H1 (cell line): ENCODE measurements at regions not wholly inside any gene's neighbourhood (a gene's known extent, or its start where the extent isn't known, plus 50 kb on each side); places are given as distances from the start of the nearest gene placed in this dataset.

Source experiments
- CTCF ChIA-PET: fragments of 300-600 bp; sonication (Branson Sonifier 250); formaldehyde crosslinking; loops from one replicate; lab custom pipeline; 2021; ENCODE audit not compliant: partially characterized antibody; lab: Charles Lee
- POLR2A ChIA-PET: fragments of 300-600 bp; sonication (Branson Sonifier 250); formaldehyde crosslinking; loops from one replicate; lab custom pipeline; 2021; ENCODE audit warnings: inconsistent platforms; ENCODE audit not compliant: partially characterized antibody; lab: Charles Lee
- DNase-seq, 2 experiments: peaks; one replicate each; pipeline versions ENCODE4 v3.0.0 to v3.0.0-alpha.2; 2010 to 2022; ENCODE audit warnings: low spot score in 2 of 2, low read depth in 1 of 2, mixed read lengths in 1 of 2
- FAIRE-seq: peaks from 2 replicates; lab custom pipeline; 2011; peaks lifted over from hg19 to GRCh38; lab: Jason Lieb, UNC
- H2AFZ ChIP-seq: 2 replicates; pipeline ENCODE4 v1.8.1; 2012; ENCODE audit warnings: low read length, inconsistent platforms
- H2AK5ac ChIP-seq: 2 replicates; pipeline ENCODE4 v1.6.1; 2013; ENCODE audit warnings: low read depth, low read length
- H2BK120ac ChIP-seq: replicated peaks from 2 replicates; pipeline ENCODE3; 2013; ENCODE audit warnings: low read depth, low read length, inconsistent platforms
- H2BK12ac ChIP-seq: 2 replicates; pipeline ENCODE4 v1.6.1; 2013; ENCODE audit warnings: low read depth, low read length
- H2BK15ac ChIP-seq: 2 replicates; pipeline ENCODE4 v1.6.1; 2013; ENCODE audit warnings: low read length
- H2BK20ac ChIP-seq: 2 replicates; pipeline ENCODE4 v1.6.1; 2013; ENCODE audit warnings: low read length
- H2BK5ac ChIP-seq: 2 replicates; pipeline ENCODE4 v1.6.1; 2013; ENCODE audit warnings: low read depth, low read length
- H3K14ac ChIP-seq: 2 replicates; pipeline ENCODE4 v1.6.1; 2013; ENCODE audit warnings: inconsistent platforms; ENCODE audit not compliant: insufficient read length
- H3K18ac ChIP-seq: 2 replicates; pipeline ENCODE4 v1.6.1; 2013; ENCODE audit warnings: low read length; ENCODE audit errors: extremely low read depth
- H3K23ac ChIP-seq: 2 replicates; pipeline ENCODE4 v1.6.1; 2013; ENCODE audit warnings: inconsistent platforms; ENCODE audit not compliant: insufficient read length
- H3K23me2 ChIP-seq: 2 replicates; pipeline ENCODE4 v1.6.1; 2013; ENCODE audit warnings: low read depth, low read length
- H3K27ac ChIP-seq: 2 replicates; pipeline ENCODE4 v1.6.1; 2011; ENCODE audit warnings: low read depth, low read length, inconsistent platforms
- H3K27me3 ChIP-seq, 4 experiments: replicated peaks in 1 of 4; 1 replicate in 1 of 4; 2 replicates in 3 of 4; pipeline versions ENCODE4 v1.6.1 to v1.8.1; 2011 to 2013; ENCODE audit warnings: low read length in 3 of 4, mild to moderate bottlenecking in 3 of 4, inconsistent platforms in 2 of 4, mixed read lengths in 2 of 4, moderate library complexity in 1 of 4; ENCODE audit not compliant: control insufficient read depth in 3 of 4, insufficient read depth in 3 of 4; ENCODE audit errors: extremely low read depth in 1 of 4
- H3K36me3 ChIP-seq, 4 experiments: 2 replicates each; pipeline versions ENCODE4 v1.6.1 to v1.8.1; 2011 to 2013; ENCODE audit warnings: mild to moderate bottlenecking in 4 of 4, low read length in 3 of 4, moderate library complexity in 2 of 4, control low read depth in 1 of 4, inconsistent platforms in 1 of 4; ENCODE audit not compliant: insufficient read depth in 4 of 4, control insufficient read depth in 2 of 4
- H3K4ac ChIP-seq: replicated peaks from 2 replicates; pipeline ENCODE3; 2013; ENCODE audit warnings: low read length, low read depth, mixed read lengths, inconsistent platforms; ENCODE audit not compliant: insufficient read length
- H3K4me1 ChIP-seq, 4 experiments: replicated peaks in 1 of 4; 1 replicate in 1 of 4; 2 replicates in 3 of 4; pipeline versions ENCODE4 v1.6.1 to v1.8.1; 2011 to 2013; ENCODE audit warnings: low read length in 3 of 4, inconsistent platforms in 2 of 4, mixed read lengths in 1 of 4; ENCODE audit not compliant: insufficient read depth in 4 of 4, control insufficient read depth in 3 of 4
- H3K4me2 ChIP-seq, 2 experiments: 2 replicates each; pipeline versions ENCODE4 v1.6.1 to v1.8.1; 2011 to 2013; ENCODE audit warnings: low read depth in 2 of 2, low read length in 2 of 2, control low read depth in 1 of 2, inconsistent platforms in 1 of 2, mild to moderate bottlenecking in 1 of 2; ENCODE audit not compliant: insufficient read depth in 1 of 2
- H3K4me3 ChIP-seq, 4 experiments: fragments of 200-600, 300-600 bp in 1 of 4; sonication (generic), shearing (Covaris generic), sonication (Bioruptor Twin) in 1 of 4; 2 replicates each; pipeline versions ENCODE4 v1.5.1 to v1.8.1; 2011 to 2016; ENCODE audit warnings: low read length in 4 of 4, low read depth in 3 of 4, control low read depth in 2 of 4, inconsistent platforms in 2 of 4, mild to moderate bottlenecking in 2 of 4, mixed read lengths in 1 of 4, moderate library complexity in 1 of 4; ENCODE audit not compliant: insufficient read depth in 2 of 4; ENCODE audit errors: extremely low read depth in 1 of 4
- H3K56ac ChIP-seq: replicated peaks from 2 replicates; pipeline ENCODE3; 2013; ENCODE audit warnings: low read depth, mild to moderate bottlenecking, mixed read lengths, low read length, inconsistent platforms; ENCODE audit not compliant: insufficient read length
- H3K79me1 ChIP-seq: 2 replicates; pipeline ENCODE4 v1.6.1; 2013; ENCODE audit warnings: low read depth, low read length, control low read depth
- H3K79me2 ChIP-seq, 2 experiments: 2 replicates each; pipeline versions ENCODE4 v1.6.1 to v1.8.1; 2012 to 2013; ENCODE audit warnings: low read length in 2 of 2, mild to moderate bottlenecking in 2 of 2, inconsistent platforms in 1 of 2; ENCODE audit not compliant: insufficient read depth in 2 of 2, control insufficient read depth in 1 of 2
- H3K9ac ChIP-seq, 4 experiments: replicated peaks in 1 of 4; 1 replicate in 1 of 4; 2 replicates in 3 of 4; pipeline versions ENCODE4 v1.6.1 to v1.8.1; 2011 to 2013; ENCODE audit warnings: low read depth in 3 of 4, low read length in 3 of 4, control low read depth in 2 of 4, mild to moderate bottlenecking in 2 of 4, moderate library complexity in 2 of 4, inconsistent platforms in 1 of 4; ENCODE audit errors: extremely low read depth in 1 of 4
- H3K9me3 ChIP-seq, 2 experiments: 2 replicates each; pipeline versions ENCODE4 v1.6.1 to v1.8.1; 2012 to 2013; ENCODE audit warnings: mild to moderate bottlenecking in 2 of 2, moderate library complexity in 2 of 2, control low read depth in 1 of 2, inconsistent platforms in 1 of 2, low read depth in 1 of 2, low read length in 1 of 2, mixed read lengths in 1 of 2; ENCODE audit not compliant: insufficient read depth in 2 of 2
- H4K20me1 ChIP-seq, 2 experiments: replicated peaks in 1 of 2; 2 replicates each; pipeline versions ENCODE3 to v1.8.1; 2011 to 2013; ENCODE audit warnings: inconsistent platforms in 2 of 2, low read length in 2 of 2, mild to moderate bottlenecking in 1 of 2; ENCODE audit not compliant: insufficient read depth in 2 of 2, control insufficient read depth in 1 of 2
- H4K5ac ChIP-seq: 2 replicates; pipeline ENCODE4 v1.6.1; 2013; ENCODE audit warnings: low read length, low read depth, mixed read lengths, inconsistent platforms; ENCODE audit not compliant: insufficient read length
- H4K8ac ChIP-seq: 2 replicates; pipeline ENCODE4 v1.8.0; 2013; ENCODE audit warnings: mild to moderate bottlenecking, moderate library complexity, low read length, inconsistent platforms; ENCODE audit not compliant: insufficient read depth; ENCODE audit errors: extremely low read depth
- H4K91ac ChIP-seq: replicated peaks from 2 replicates; pipeline ENCODE3; 2013; ENCODE audit warnings: low read length, mixed read lengths, inconsistent platforms; ENCODE audit not compliant: insufficient read length
- WGBS, 2 experiments: shearing (Covaris generic) in 1 of 2; methylation state at CpG; one replicate each; pipeline versions ENCODE4 v1.1.6 to v1.1.7; 2013 to 2015; ENCODE audit warnings: low lambda C conversion rate in 2 of 2, mixed read lengths in 2 of 2, inconsistent platforms in 1 of 2, low coverage in 1 of 2, missing lambda C conversion rate in 1 of 2; ENCODE audit not compliant: insufficient replicate concordance in 2 of 2, insufficient coverage in 1 of 2, insufficient read length in 1 of 2; ENCODE audit errors: extremely low coverage in 1 of 2, missing lambda C conversion rate in 1 of 2; 5-methylcytosine and 5-hydroxymethylcytosine counted together
- TF ChIP-seq, protein P1 (sequence below): fragments of 300-600 bp; sonication (generic); IDR thresholded peaks from 2 replicates; pipeline ENCODE4 v1.7.1; 2012; ENCODE audit warnings: low read length, moderate library complexity, mild to moderate bottlenecking, inconsistent platforms; ENCODE audit not compliant: insufficient replicate concordance

DNA sequence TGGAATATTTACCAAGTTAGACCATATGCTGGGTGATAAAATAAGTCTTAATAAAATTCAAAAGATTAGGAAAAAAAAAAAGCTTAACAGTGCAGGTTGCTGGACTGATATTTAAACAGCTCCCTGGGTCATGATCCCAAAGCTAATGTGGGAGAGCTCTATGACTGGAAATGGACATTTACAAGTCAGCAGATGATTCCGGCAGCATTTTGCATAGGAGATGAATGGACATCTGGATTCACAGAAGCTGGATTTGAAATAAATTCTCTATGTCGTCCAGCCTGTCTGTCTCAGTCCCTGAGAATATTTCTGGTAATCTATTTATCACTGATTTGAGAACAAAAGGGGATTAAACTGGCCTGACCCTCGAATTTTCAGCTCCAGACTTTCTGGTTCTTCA, 52.3 kb upstream of the KLHL25 start:
- POLR2A ChIA-PET: no interaction called here
- Histone ChIP-seq H3K4me2 (no peak overlapping the region), H3K4me1 (no peaks in the 10 kb centered on the region), H4K8ac (no peak overlapping the region), H2BK120ac (no peak overlapping the region), H2BK5ac (no peak overlapping the region), H3K79me1 (no peaks in the 10 kb centered on the region), H2BK20ac (no peak overlapping the region), H3K9ac (no peak overlapping the region), H3K27ac (no peak overlapping the region), H4K5ac (no peak overlapping the region), H3K56ac (no peak overlapping the region), H3K14ac (no peak overlapping the region), H3K9me3 (no peaks in the 10 kb centered on the region), H3K4ac (no peak overlapping the region), H3K4me3 (no peak overlapping the region), H2BK15ac (no peak overlapping the region), H3K23me2 (no peaks in the 10 kb centered on the region), H3K23ac (no peak overlapping the region), H2BK12ac (no peak overlapping the region), H3K79me2 (no peaks in the 10 kb centered on the region), H3K36me3 (no peaks in the 10 kb centered on the region; a peak in 1 of 8 replicates), H3K18ac (no peak overlapping the region), H4K20me1 (no peaks in the 10 kb centered on the region), H3K27me3 (no peaks in the 10 kb centered on the region), H2AK5ac (no peak overlapping the region), H4K91ac (no peak overlapping the region), H2AFZ (no peak overlapping the region)
- no peak for DNase-seq
- WGBS, 2 experiments: 82% methylated on average over 3 of the region's 3 CpGs; no CpG with 5 or more reads in 1 of the 2 experiments
- CTCF ChIA-PET: interaction anchor here (0.7 to 2.1 kb wide), 5 partner anchors 12 to 160 kb away, joined by 3 to 8 read pairs (median 3); no protein-coding TSS in a partner anchor
- no peak for FAIRE-seq
- TF ChIP-seq, protein P1, sequence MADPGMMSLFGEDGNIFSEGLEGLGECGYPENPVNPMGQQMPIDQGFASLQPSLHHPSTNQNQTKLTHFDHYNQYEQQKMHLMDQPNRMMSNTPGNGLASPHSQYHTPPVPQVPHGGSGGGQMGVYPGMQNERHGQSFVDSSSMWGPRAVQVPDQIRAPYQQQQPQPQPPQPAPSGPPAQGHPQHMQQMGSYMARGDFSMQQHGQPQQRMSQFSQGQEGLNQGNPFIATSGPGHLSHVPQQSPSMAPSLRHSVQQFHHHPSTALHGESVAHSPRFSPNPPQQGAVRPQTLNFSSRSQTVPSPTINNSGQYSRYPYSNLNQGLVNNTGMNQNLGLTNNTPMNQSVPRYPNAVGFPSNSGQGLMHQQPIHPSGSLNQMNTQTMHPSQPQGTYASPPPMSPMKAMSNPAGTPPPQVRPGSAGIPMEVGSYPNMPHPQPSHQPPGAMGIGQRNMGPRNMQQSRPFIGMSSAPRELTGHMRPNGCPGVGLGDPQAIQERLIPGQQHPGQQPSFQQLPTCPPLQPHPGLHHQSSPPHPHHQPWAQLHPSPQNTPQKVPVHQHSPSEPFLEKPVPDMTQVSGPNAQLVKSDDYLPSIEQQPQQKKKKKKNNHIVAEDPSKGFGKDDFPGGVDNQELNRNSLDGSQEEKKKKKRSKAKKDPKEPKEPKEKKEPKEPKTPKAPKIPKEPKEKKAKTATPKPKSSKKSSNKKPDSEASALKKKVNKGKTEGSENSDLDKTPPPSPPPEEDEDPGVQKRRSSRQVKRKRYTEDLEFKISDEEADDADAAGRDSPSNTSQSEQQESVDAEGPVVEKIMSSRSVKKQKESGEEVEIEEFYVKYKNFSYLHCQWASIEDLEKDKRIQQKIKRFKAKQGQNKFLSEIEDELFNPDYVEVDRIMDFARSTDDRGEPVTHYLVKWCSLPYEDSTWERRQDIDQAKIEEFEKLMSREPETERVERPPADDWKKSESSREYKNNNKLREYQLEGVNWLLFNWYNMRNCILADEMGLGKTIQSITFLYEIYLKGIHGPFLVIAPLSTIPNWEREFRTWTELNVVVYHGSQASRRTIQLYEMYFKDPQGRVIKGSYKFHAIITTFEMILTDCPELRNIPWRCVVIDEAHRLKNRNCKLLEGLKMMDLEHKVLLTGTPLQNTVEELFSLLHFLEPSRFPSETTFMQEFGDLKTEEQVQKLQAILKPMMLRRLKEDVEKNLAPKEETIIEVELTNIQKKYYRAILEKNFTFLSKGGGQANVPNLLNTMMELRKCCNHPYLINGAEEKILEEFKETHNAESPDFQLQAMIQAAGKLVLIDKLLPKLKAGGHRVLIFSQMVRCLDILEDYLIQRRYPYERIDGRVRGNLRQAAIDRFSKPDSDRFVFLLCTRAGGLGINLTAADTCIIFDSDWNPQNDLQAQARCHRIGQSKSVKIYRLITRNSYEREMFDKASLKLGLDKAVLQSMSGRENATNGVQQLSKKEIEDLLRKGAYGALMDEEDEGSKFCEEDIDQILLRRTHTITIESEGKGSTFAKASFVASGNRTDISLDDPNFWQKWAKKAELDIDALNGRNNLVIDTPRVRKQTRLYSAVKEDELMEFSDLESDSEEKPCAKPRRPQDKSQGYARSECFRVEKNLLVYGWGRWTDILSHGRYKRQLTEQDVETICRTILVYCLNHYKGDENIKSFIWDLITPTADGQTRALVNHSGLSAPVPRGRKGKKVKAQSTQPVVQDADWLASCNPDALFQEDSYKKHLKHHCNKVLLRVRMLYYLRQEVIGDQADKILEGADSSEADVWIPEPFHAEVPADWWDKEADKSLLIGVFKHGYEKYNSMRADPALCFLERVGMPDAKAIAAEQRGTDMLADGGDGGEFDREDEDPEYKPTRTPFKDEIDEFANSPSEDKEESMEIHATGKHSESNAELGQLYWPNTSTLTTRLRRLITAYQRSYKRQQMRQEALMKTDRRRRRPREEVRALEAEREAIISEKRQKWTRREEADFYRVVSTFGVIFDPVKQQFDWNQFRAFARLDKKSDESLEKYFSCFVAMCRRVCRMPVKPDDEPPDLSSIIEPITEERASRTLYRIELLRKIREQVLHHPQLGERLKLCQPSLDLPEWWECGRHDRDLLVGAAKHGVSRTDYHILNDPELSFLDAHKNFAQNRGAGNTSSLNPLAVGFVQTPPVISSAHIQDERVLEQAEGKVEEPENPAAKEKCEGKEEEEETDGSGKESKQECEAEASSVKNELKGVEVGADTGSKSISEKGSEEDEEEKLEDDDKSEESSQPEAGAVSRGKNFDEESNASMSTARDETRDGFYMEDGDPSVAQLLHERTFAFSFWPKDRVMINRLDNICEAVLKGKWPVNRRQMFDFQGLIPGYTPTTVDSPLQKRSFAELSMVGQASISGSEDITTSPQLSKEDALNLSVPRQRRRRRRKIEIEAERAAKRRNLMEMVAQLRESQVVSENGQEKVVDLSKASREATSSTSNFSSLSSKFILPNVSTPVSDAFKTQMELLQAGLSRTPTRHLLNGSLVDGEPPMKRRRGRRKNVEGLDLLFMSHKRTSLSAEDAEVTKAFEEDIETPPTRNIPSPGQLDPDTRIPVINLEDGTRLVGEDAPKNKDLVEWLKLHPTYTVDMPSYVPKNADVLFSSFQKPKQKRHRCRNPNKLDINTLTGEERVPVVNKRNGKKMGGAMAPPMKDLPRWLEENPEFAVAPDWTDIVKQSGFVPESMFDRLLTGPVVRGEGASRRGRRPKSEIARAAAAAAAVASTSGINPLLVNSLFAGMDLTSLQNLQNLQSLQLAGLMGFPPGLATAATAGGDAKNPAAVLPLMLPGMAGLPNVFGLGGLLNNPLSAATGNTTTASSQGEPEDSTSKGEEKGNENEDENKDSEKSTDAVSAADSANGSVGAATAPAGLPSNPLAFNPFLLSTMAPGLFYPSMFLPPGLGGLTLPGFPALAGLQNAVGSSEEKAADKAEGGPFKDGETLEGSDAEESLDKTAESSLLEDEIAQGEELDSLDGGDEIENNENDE: no peak
